ENCODE measurements at regions not wholly inside any gene's neighbourhood (a gene's known extent, or its start where the extent isn't known, plus 50 kb on each side); places are given as distances from the start of the nearest gene placed in this dataset.

DNA sequence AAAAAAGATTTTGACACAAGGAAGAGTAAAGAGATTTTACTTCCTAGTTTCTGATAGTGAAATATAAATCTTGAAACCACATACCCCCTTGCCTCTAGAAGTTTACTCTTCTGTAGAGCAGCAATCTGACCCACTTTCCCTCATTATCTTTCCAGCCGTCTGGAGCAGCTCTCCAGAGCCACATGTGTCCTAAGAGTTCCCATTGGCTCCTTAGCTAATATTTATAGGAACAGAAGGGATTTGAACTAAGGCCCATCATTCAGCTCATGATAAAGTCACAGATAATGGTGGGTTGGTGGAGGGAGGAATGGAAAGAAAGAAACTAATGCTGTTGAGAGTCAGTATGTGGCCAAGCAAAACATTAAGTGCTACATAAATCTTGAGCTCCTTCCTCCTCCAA lies 121.8 kb downstream of the INHBA start:
- Histone ChIP-seq H3K79me2 (ENCODE audit: low read length) (no peaks in the 10 kb centered on the region), H3K9me3 (ENCODE audit: insufficient read depth, low read length) (no peaks in the 10 kb centered on the region), H3K9ac (ENCODE audit: low read length) (no peak overlapping the region), H3K27ac (ENCODE audit: low read length) (no peak overlapping the region), H3K4me1 (ENCODE audit: low read length) (no peaks in the 10 kb centered on the region), H4K20me1 (ENCODE audit: insufficient read depth, low read length) (no peaks in the 10 kb centered on the region), H3K27me3 (ENCODE audit: low read depth, low read length) (no peaks in the 10 kb centered on the region), H2AFZ (ENCODE audit: low read depth, low read length) (no peak overlapping the region), H3K4me3 (ENCODE audit: low read length) (no peak overlapping the region), H3K36me3 (replicated peaks; ENCODE audit: low read depth, low read length) (no peaks in the 10 kb centered on the region), H3K4me2 (ENCODE audit: low read length) (no peak overlapping the region)
- TF ChIP-seq, protein P1, sequence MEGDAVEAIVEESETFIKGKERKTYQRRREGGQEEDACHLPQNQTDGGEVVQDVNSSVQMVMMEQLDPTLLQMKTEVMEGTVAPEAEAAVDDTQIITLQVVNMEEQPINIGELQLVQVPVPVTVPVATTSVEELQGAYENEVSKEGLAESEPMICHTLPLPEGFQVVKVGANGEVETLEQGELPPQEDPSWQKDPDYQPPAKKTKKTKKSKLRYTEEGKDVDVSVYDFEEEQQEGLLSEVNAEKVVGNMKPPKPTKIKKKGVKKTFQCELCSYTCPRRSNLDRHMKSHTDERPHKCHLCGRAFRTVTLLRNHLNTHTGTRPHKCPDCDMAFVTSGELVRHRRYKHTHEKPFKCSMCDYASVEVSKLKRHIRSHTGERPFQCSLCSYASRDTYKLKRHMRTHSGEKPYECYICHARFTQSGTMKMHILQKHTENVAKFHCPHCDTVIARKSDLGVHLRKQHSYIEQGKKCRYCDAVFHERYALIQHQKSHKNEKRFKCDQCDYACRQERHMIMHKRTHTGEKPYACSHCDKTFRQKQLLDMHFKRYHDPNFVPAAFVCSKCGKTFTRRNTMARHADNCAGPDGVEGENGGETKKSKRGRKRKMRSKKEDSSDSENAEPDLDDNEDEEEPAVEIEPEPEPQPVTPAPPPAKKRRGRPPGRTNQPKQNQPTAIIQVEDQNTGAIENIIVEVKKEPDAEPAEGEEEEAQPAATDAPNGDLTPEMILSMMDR (IDR thresholded peaks at IDR 0.05; ENCODE audit: low read depth, low read length) = no peak
- no peak for TF ChIP-seq EZH2phosphoT487 (IDR thresholded peaks at IDR 0.05; ENCODE audit: low read depth)

GRCh38 chr7:41579961-41580935 lies 122.6 kb downstream of the INHBA start:
- H2AFZ ChIP-seq (ENCODE audit: low read depth, low read length) = no peak overlapping the region
- no peak for TF ChIP-seq EZH2phosphoT487 (IDR thresholded peaks at IDR 0.05; ENCODE audit: low read depth)
- TF ChIP-seq, protein P1 (IDR thresholded peaks at IDR 0.05; ENCODE audit: low read depth, low read length) = no peak
- H4K20me1 ChIP-seq (ENCODE audit: insufficient read depth, low read length) = no peaks in the 10 kb centered on the region
- H3K79me2 ChIP-seq (ENCODE audit: low read length) = no peaks in the 10 kb centered on the region
- H3K4me3 ChIP-seq (ENCODE audit: low read length) = no peak overlapping the region
- H3K4me1 ChIP-seq (ENCODE audit: low read length) = no peaks in the 10 kb centered on the region
- no peaks in the 10 kb centered on the region for H3K36me3 ChIP-seq (replicated peaks; ENCODE audit: low read depth, low read length)
- no peak overlapping the region for H3K9ac ChIP-seq (ENCODE audit: low read length)
- H3K27me3 ChIP-seq (ENCODE audit: low read depth, low read length) = no peaks in the 10 kb centered on the region
- H3K27ac ChIP-seq (ENCODE audit: low read length) = no peak overlapping the region
- H3K4me2 ChIP-seq (ENCODE audit: low read length) = no peak overlapping the region
- H3K9me3 ChIP-seq (ENCODE audit: insufficient read depth, low read length) = no peaks in the 10 kb centered on the region

- no peak for TF ChIP-seq EZH2phosphoT487 (IDR thresholded peaks at IDR 0.05; ENCODE audit: low read depth)
- TF ChIP-seq, protein P1 (IDR thresholded peaks at IDR 0.05; ENCODE audit: low read depth, low read length) = no peak
- H3K27me3 ChIP-seq (ENCODE audit: low read depth, low read length) = no peaks in the 10 kb centered on the region
Measured at GRCh38 chr7:41578700-41579099, 124.2 kb downstream of the INHBA start.

GRCh38 chr7:41576166-41576565 lies 126.7 kb downstream of the INHBA start:
- Histone ChIP-seq H3K4me1 (ENCODE audit: low read length) (no peaks in the 10 kb centered on the region), H2AFZ (ENCODE audit: low read depth, low read length) (no peak overlapping the region), H3K27me3 (ENCODE audit: low read depth, low read length) (no peaks in the 10 kb centered on the region), H4K20me1 (ENCODE audit: insufficient read depth, low read length) (no peaks in the 10 kb centered on the region), H3K9me3 (ENCODE audit: insufficient read depth, low read length) (no peaks in the 10 kb centered on the region), H3K4me3 (ENCODE audit: low read length) (no peak overlapping the region), H3K36me3 (replicated peaks; ENCODE audit: low read depth, low read length) (no peaks in the 10 kb centered on the region), H3K27ac (ENCODE audit: low read length) (no peak overlapping the region), H3K4me2 (ENCODE audit: low read length) (no peak overlapping the region), H3K9ac (ENCODE audit: low read length) (no peak overlapping the region), H3K79me2 (ENCODE audit: low read length) (no peaks in the 10 kb centered on the region)
- TF ChIP-seq, protein P1 (IDR thresholded peaks at IDR 0.05; ENCODE audit: low read depth, low read length) = no peak
- no peak for TF ChIP-seq EZH2phosphoT487 (IDR thresholded peaks at IDR 0.05; ENCODE audit: low read depth)

More at GRCh38 chr7:41578700-41579099, 124.2 kb downstream of the INHBA start:
- Histone ChIP-seq H3K36me3 (replicated peaks; ENCODE audit: low read depth, low read length) (no peaks in the 10 kb centered on the region), H3K27ac (ENCODE audit: low read length) (no peak overlapping the region), H3K9ac (ENCODE audit: low read length) (no peak overlapping the region), H3K79me2 (ENCODE audit: low read length) (no peaks in the 10 kb centered on the region), H3K4me2 (ENCODE audit: low read length) (no peak overlapping the region), H3K4me3 (ENCODE audit: low read length) (no peak overlapping the region), H3K4me1 (ENCODE audit: low read length) (no peaks in the 10 kb centered on the region), H2AFZ (ENCODE audit: low read depth, low read length) (no peak overlapping the region), H3K9me3 (ENCODE audit: insufficient read depth, low read length) (no peaks in the 10 kb centered on the region), H4K20me1 (ENCODE audit: insufficient read depth, low read length) (no peaks in the 10 kb centered on the region)

Measured in OCI-LY3 (cell line).